CD4-positive, alpha-beta T cell treated with Interleukin-4 for 1 hour (primary cell): ENCODE measurements at regions not wholly inside any gene's neighbourhood (a gene's known extent, or its start where the extent isn't known, plus 50 kb on each side); places are given as distances from the start of the nearest gene placed in this dataset.

Source experiments
- DNase-seq, 2 donors: peaks; one replicate each; pipeline ENCODE4 v3.0.0-alpha.2; 2020 to 2022

DNA sequence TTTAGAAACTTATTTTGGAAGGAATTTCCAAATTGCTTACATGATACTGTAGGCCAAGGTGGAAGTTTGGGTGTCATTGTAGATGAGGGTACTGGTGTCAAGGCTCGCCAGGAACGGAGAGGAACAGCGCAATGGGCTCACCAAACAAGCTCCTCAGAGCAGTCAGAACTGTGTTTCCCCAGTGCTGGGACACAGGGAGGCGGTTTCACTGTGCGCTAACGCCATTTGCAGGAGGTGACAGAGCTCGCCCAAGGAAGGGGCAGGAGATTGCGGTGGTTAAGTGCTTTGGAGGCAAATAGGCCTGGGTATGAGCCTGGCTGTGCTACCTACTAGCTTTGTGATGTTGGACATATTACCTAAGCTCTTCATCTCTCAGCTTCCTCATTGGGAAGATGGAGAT lies 57.3 kb downstream of the HHEX start:
- DNase-seq: no peak

DNA sequence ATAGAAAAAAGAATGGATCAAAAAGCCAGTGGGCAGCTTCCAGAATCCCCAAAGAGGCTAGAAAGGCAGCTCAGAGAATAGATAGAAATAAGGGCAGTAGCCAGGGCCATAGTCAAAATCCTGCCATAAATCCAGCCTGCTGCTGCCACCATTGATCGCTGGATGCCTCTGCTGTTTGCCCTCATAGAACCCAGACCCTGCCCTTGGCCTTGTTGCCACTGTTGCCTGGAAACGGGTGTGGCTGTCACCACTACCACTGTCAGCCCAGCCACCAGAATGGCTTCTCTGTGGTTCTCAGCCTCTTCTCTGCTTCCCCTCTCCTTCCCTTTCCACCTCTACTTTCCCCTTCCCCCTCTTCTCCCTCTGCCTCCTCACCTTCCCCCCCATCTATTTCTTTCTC lies 57.8 kb downstream of the HHEX start:
- peak; percentile 63 to 78 for DNase-seq

DNA sequence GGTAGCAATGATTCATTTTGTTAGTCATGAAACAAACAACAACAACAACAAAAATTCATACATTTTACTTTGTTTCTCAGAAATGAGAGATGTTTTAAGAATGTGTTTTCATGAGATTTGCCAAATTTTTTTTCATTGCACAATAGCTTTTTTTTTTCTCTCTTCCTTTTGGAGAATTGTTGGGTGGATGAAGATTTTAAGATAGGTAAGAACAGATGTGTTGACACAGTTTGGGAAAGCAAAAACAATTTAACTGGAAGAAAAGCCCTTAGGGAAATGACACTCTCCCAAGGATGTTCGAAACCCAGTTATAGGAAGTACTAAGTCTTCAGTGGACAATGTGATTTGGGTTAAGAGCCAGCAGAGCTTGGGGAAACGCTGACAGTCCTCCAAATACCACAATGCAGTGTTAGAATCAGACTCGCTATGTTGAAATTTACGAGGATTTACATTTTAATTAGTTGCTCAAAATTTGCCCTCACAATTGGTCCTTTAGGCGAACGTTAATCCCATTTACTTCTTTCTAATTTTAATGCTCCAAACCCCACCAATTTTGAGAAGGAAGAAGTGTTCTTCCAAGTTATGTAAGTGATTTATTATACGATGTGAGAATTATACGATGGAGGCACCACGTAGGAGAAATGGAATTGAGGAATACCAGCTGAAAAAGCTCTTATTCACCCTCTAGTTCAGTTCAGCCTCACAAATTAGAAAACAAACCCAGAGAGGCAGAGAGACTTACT lies 61.2 kb downstream of the HHEX start:
- no peak for DNase-seq

DNA sequence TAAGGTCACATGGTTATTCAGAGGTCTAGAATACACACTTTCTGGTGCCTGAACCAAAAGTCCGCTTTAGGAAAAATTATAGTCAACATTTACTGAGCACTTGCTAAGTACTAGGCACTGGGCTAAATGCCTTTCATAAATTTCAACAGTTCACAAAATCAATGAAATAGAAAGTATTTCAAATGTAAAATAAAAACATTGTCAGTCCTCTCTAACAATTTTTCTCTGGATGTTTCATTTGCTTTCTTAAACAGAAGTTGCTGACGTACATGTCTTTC lies 61.7 kb downstream of the HHEX start:
- no peak for DNase-seq

DNA sequence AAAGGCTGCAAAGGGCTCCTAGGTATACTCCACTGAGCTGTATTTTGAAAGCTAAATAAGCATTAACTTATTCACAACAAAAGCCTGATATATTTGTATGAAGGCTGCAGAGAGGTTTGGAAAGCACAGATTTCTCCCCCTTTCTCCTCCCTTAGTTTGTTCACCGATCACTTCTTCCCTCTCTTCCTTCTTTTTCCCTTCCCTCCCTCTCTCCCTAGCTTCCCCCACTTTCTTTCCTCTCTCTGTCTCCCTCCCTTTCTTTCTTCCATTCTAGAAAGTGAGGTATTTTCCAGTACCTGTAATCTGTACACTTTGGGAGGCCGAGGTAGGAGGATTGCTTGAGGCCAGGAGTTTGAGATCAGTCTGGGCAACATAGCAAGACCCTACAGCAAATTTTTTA lies 62.1 kb downstream of the HHEX start:
- DNase-seq: no peak

DNA sequence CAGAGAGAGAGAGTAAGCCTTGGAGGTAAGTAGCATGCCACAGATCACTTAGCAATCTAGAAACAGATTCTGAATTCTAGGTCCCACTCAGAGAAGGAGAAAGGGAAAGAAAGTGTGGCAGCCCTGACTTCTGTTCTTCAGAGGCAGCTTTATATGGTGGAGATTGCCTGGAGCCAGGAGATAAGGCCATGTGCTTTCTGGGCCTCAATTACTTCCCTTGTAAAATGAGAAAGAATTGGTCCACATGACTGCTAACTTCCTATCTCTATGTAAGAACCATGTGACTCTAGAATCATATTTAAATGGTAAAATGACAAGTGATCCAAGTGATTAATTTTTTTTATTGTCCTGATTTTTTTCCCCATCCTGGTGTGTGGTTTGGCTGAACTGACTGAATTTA lies 64.1 kb downstream of the HHEX start:
- DNase-seq: no peak

DNA sequence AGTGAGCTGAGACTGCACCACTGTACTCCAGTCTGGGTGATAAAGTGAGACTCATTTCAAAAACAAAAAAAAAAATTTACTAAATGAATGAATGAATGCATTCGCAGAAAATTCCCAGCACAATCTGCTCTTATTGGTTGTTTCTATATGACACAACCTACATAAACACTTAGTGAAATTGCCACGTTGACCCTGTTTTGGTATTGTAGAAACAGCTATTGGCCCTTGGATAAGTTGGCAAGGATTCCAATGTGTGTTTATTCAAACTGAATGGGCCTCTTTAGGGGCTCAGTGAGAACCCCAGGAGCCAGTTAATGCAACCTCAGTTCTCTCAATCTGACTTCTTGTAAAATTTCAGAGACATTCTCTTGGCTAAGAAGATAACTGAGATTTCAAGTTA lies 66.0 kb downstream of the HHEX start:
- DNase-seq: no peak

DNA sequence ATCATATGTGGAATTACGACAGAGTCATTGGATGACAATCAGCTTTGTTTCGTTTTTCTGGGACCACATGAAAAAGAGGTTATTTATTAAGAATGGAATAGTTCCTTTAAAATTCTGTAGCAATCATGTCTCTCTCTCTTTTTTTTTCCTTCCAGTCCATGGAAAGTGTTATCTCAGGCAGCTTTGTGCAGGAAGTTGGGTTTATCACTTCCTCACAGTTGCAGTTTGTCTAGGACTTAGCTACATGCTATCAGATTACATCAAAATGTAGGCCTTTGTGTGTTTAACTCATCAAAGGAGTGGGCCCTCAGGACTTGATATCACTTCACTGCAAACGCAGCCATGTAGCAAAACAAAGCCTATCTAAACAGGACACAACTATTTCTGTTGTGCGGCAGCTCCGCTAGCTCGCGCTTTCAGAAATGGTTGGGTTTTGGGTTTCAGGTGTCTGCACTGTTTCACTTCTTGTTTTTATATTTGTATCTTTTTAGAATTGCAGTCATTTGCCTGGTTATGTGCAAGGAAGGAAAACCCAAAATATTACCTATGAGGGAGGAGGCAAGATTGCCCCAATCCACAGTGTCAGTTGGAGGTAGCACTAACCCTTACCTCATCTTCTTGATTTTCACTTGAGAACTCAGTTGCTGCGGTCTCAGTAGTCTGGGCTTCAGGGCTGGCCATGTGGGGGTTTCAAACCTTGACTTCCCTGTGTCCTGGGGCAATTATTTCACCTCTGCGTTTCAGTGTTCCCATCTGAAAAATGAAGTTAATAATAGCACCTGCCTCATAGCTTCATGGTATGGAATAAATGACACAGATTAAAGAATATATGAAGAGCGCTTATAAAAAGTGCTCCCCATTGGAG lies 66.7 kb downstream of the HHEX start:
- peak in 1 of 2 donors; percentile 58 for DNase-seq

DNA sequence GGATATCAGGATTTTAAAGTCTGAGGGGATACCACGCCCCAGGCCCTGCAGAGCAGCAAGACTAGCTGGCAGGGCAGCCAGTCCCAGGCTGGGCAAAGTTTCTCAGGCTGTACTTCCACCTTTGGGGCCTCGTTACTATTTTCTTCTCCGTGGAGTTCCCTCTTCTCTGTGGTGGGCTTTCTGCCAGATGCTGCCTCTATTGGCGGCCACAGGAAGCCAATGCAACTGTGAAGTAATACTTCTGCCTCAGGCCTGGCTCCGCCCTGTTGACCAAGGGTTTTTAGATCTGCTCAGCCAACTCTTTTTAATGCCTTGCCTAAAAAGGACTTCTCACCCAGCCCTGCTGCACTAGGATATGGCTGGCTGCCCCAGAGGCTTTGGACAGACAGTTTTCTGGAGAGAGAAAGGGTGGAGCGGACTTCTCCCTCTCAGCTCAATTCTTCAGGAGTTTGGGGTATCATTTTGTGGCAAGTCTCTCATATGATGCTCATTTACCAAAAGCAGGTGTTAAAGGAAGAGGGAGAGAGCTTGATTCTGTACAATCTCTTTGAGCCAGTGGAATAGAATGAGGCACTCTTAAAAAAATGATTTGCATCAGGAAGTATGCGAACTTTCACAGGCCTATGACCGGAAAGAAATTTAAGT lies 67.4 kb downstream of the HHEX start:
- DNase-seq: peak; percentile 18 to 70

DNA sequence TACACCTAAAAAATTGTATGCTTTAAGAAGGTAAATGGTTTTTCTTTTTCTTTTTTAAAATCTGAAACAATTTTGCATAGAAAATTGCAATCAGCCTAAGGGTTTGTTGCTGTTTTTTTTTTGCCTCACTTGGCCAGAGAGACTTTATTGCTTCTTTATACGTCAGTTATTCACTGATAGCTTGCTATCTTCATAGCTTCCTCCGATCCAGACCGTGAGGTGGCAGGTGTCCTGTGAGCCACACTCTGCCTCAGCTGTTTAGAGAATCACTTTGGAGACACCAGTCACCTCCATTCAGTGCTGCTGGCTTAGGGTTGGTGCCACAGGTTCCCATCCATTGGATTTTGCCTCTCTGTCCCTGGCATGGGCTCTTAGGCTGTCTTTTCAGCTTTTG lies 68.0 kb downstream of the HHEX start:
- DNase-seq: no peak

DNA sequence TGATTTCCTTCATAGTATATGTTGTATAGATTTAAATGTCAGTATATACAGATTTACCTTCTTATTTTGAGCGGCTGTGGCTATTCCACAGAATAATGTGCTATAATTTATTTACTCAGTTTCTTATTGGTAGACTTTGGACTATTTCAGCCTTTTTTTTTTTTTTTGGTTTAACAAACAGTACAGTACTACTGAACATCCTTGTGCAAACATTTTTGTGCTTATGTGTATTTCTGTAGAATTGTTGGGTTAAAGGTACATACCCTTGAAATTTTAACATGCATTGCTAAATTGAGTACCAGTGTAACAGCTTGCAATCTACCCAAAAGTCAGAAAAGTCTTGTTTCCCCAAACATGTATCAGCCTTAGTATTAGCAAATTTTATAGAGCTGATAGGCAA lies 68.8 kb downstream of the HHEX start:
- DNase-seq: no peak

DNA sequence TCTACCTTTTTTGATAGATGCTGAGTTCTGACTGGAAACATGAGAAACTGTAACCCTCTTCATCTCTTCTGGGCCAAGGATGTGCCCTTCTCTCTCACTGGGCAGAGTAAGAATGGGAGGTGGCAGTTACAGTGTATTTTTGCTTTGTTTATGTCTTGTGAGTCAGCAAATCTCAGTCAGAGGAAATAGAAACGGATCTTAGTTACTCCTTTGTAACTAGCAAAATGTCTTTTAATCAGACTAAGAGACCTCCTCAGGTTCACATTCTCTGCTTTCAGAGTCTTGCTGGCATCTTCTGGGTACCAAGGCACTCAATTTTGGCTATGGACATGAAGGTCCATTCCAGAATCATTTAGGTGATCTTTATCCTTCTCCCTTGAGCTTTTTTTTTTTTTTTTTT lies 70.9 kb downstream of the HHEX start:
- no peak for DNase-seq

DNA sequence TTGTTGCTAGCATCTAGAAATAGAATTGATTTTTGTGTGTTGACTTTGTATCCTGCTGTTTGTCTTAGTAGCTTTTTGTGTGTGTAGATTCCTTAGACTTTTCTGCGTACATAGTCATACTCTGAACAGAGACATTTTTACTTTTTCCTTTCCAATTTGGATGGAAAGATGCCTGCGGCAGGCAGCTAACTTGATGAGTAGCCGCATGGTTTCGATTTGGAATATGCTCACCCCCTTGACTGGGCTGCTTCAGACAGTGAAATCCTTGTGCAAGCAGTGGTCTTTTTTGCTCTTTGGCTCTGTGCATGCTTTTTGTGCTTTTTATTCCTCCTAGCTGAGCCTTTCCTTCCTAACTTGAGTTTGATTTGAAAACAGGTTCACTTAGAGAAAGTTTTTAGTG lies 71.8 kb downstream of the HHEX start:
- no peak for DNase-seq

DNA sequence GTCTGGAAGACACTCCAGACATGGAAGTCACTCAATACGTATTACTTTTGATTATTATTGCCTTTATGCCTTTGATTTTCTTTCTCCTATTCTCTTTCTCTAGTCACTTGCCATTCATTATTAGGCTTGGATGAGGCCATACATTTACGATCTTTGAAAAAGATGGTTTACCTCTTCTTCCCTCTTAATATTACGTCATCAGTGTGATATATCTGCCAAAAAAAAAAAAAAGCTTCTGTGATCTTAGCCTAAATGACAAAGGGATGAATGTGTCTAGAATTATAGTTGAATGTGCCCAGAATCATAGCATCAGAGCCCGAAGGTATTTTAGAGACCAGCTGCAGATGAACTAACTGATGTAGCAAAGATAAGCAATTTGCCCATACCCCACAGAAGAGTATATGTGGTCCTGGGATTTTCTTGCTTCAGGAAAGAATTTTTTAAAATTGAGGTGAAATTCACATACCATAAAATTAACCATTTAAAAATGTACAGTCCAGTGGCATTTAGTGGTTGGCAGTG lies 73.9 kb downstream of the HHEX start:
- no peak for DNase-seq

DNA sequence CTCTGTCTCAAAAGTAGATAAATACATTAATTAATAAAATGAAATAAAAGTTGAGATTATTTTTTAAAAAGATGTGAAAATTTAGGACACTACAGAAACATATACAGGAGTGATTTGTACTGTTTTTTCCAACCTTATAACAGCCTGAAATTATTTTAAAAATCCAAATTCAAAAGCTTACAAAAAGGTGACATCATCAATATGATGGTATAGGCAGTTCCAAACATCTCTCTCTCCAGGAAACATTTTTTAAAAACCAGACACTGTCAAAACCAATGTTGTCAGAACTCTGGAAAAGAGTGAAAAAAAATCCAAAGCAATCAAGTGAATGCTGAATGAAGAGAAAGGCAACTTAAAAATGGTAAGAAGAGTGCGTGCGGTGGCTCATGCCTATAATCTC lies 76.7 kb downstream of the HHEX start:
- DNase-seq: no peak

DNA sequence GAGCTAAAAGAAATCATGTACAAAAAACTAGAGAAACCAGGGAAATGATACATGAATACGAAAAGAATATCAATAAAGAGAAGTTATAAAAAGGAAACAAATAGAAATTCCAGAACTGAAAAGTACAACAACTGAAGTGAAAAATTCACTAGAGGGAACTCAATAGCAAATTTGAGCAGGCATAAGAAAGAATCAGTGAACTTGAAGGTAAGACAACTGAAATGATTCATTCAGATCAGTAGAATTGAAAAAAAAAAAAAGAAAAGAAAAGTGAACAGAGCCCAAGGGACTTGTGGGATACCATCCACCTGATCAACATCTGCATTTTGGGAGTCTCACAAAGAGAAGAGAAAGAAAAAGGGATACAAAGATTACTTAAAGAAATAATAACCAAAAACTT lies 78.3 kb downstream of the HHEX start:
- no peak for DNase-seq

DNA sequence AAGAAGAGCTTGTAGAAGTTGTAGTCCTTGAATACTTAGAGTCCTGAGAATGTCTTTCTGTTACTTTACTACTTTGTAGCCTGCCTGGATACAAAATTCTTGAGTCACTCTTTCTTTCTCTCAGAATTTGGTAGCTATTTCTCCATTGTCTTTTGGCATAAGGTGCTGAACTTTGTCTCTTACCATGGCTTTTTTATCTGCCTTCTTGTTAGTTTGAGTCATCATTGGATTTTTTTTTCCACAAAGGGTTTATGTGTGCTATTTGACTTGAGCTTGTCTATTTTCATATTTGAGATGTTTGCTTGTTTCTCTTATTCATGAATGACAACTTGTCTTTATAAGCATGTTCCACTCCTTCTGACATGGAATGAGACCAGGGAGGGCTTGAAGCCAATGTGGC lies 74.5 kb upstream of the EXOC6 start:
- no peak for DNase-seq

DNA sequence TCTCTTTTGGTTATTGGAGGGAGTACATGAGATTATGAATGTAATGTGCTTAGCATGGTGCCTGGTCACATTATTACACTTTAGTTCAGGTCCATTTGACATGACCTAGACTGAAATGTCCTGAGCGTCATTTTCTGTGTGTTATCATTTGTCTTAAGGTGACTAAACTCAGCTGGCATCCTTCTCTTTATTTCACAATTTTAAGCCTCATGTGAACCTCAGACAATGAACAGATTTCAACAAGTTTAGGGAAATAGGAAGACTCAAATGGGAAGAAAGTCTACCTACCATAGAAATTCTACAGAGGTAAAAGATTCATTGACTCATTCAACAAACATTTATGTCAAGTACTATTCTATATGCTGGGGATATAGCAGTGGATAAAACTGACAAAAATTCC lies 70.2 kb upstream of the EXOC6 start:
- DNase-seq: no peak

DNA sequence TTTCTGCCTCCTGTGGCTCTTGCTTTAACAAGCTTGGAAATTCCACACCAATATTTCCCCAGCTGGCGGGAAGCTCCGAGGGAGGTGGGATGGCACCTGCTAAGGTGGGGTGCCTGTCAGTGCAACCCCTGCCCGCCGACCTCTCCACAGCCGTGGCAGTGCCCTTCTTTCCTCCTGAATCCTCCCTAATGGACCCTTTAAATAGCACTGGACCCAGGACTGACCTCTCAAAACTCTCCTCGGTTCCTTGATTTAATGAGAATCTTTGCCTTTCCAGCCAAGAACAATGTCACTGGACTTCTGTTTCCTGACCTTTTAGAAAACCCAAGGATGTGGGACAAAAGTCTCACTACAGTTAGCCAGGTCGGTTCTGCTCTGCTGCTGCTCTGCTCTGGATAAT lies 63.2 kb upstream of the EXOC6 start:
- no peak for DNase-seq

DNA sequence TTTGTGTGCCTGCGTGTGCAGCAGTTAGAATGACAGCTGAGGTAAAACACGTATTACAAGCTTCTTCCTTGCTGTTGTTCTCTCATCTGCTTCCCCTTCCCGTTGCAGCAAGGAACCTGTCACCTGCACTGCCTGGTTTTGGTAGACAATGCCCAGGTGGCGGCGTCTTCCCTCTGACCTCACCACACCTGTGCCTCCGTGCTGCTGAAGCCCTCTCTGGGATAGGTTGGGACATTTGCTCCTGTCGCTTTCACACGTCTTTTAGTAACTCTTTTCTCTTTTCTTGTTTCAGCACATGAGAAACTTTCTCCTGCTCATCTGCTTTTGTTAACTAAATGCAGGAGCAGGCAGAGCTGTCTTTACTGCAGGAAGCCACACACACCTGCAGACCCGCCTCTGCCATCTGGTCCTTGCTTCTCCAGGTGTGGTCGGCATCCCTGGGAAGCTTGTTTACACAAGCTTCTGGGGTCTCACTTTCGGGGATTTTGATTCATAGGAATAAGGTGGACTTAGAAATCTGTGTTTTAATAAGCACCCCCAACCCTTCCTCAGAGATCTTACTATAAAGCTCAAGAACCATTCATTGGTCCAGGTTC lies 60.7 kb upstream of the EXOC6 start:
- no peak for DNase-seq

DNA sequence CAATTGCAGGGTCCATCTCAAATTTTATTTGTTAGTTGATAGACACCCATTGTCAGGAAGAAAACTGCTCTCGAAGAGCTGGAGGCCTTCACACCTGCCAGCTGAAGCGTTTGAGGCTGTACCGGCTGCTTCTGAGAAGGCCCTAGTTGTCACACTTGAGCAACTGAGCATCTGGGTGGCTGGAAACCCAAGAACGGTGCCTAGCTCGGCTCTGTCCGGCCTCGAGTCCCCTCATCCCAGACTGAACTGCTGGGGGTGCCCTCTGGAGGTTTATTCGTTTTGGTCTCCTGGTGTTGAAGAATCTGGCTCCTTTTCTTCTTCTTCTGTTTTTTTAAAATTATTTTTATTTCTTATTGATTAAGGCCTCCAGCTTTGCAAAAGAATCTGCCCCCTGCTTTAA lies 59.3 kb upstream of the EXOC6 start:
- peak in 1 of 2 donors; percentile 37 for DNase-seq

DNA sequence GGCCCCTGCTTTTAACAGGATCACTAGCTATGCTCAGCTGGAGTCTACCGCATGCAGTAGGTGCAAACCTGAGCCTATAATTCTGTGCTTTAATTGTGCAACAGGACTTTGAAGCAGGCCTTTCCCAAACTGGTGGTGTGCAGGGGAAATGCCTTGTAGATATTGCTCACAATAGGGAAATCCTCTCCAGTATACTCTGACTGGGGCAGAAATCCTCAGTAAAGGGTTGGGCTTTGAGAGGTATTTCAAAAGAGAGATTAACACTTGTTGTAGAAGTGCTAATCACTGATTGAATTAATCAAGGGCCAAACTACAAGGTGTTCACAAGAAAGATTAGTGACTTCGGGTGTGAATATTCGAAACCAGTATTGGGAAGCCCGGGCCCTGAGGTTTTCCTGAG lies 58.5 kb upstream of the EXOC6 start:
- no peak for DNase-seq

DNA sequence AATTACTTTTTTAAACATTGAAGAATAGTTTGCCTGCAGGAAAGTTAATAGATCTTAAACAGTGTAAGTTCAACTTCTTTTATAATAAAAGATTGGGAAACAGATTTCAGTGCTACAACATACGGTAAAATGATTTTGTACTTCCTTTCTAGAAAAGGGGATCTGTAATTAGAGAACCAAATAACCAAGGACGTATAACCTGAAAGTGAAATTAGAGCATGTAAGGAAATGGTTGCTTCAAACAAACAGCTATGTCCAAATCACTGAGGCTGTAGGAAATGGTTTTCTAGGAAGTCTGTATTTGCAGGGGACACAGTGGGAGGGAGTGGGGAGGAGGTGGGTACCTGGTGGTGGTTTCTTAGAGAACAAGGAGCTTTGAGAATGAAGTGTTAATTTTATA lies 57.9 kb upstream of the EXOC6 start:
- DNase-seq: no peak

DNA sequence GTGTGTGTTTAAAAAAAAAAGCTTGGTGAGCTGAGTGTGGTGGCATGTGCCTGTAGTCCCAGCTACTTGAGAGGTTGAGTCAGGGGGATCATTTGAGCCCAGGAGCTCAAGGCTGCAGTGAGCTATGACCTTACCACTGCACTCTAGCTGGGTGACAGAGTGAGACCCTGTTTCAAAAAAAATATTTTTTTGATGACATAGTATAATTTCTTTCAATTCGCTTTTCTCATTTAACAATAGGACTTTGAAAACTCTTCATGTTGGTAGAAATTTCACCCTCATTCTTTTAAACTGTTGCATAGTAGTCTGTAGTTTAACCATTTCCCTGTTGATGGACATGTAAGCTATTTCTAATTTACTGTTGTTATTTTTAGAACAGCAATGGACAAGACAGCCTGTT lies 55.7 kb upstream of the EXOC6 start:
- no peak for DNase-seq
